IPS DF 4.7 (cell line): ENCODE measurements at regions not wholly inside any gene's neighbourhood (a gene's known extent, or its start where the extent isn't known, plus 50 kb on each side); places are given as distances from the start of the nearest gene placed in this dataset.

ENCODE experiments used
- DNase-seq: peaks from one replicate; pipeline ENCODE4 v3.0.0-alpha.2; 2013; ENCODE audit warnings: low spot score; ENCODE audit errors: extremely low read depth

DNA sequence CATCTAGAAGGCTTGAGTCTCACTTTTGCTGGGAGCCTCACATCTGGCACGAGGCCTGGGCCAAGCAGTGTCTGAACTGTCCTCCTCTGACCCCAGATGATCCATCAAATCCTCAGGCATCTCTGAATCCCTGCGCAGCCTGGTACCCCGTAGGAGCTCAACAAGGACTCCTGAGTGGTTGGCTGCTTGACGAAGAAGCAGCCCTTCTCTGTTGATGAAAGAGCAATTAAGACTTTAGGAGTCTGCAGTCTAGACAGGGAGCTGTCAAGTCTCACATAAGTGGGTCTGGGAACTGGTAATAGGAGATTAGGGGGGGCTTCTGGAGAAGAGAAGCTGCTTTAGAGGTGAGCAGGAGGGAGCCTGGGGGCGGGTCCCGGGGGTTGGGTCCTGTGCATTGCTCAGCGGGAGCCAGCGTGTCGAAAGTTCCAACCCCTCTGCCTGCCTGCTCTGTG lies 326.0 kb downstream of the RPS24 start:
- no peak for DNase-seq

- DNase-seq, result no peak
Observed at GRCh38 chr10:78360284-78360683, 326.6 kb downstream of the RPS24 start.

GRCh38 chr10:78361031-78361430 lies 327.4 kb downstream of the RPS24 start:
- no peak for DNase-seq

DNA sequence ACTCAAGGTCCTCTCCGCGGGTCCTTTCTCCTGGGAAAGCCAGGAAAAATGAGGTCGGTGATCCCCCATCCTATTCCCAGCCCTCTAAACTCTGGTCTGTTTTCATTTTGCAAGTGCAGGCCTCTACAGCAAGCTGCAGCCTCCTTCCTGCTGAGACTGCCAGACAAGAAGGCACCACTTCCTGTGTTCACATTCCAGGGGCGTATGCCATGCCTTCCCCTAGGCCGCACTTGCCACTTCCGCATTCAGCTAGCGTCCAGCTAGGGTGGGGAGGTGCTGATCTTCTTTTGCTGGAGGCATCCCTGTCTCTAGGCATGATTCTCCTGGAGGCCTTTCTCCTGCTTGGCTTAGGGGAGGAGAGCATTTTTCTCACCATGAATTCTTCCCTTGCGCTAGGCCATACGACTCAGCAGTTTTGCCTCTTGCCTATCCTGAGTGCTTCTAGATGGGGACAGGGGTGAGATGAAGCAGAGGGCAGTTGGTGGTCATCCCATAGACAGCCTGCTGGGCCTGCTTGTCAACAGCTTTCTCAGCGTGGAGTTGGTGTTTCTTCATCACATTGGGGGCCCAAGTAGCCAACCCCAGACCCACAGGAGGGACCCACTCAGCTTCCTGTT lies 328.9 kb downstream of the RPS24 start:
- DNase-seq, result no peak

GRCh38 chr10:78363190-78363589 lies 329.5 kb downstream of the RPS24 start:
- no peak for DNase-seq

GRCh38 chr10:78365694-78366093 lies 332.0 kb downstream of the RPS24 start:
- no peak for DNase-seq

GRCh38 chr10:78366663-78367411 lies 333.2 kb downstream of the RPS24 start:
- DNase-seq, result no peak

GRCh38 chr10:78367751-78368150 lies 334.1 kb downstream of the RPS24 start:
- DNase-seq, result no peak

GRCh38 chr10:78371136-78371535 lies 337.5 kb downstream of the RPS24 start:
- DNase-seq, result no peak

- no peak for DNase-seq
Observed at GRCh38 chr10:78372806-78373205, 339.1 kb downstream of the RPS24 start.

- DNase-seq, result no peak
Observed at GRCh38 chr10:78374331-78375028, 340.8 kb downstream of the RPS24 start.

DNA sequence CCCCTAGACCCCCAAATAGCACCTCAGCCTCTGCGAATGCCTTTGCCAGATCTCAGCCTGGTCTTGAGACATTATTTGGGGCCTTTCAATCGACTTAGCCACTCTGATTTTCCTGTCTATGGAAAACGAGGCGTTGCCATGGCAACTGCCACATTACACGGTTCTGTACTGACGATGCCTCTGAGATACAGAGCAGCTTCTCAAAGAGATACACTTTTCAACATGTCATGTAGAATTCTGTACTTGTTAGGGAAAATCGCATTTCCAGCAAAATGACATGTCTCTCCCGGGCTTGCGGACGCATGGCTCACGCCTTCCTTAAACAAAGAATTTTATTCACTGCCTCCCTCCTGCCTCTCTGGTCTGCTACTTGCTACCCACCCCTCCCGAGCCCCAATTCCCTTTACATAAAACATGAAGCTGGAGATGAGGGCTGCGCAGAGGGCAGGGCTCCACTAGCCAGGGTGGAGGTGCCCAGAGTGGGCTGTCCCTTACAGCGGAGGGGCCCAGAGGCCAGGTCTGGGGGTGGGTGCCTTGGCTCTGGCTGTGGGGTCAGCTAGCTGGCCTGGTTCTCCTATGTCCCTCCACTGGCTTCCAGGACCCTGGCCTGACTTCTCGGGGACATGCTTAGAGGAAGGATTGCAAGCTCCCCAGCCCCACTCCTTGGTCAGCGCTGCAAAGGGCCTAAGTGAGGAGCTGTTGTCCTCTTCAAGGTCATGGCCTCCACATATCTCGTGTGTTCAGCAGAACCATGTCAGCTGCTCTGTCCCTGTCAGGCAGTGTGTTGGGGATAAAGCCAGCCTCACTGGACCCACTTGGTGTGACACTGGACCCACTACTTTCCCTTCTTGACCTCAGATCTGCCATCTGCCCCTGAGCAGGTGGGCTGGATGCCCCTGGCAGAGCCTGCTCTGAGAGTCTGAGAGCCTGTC lies 342.5 kb downstream of the RPS24 start:
- DNase-seq, result no peak

- DNase-seq, result no peak
Observed at GRCh38 chr10:78377356-78377755, 343.7 kb downstream of the RPS24 start.

DNA sequence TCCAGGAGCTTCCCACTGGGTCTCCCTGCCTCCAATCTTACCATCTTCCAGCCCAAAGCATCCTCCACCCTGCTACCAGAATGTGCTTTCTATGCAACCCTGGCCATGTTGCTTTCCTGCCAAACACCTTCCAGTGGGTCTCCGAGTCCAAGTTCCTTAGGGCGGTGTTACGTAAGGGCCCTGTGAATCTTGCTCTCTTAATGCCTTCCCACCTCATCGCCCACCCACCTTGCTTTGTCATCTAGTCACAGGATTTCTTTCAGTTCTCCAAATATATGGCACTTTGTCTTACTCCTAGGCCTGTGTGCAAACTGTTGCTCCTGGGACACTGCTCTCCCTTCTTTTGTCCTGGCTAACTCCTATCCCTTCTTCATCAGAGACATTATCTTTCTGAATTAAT lies 344.5 kb downstream of the RPS24 start:
- no peak for DNase-seq

GRCh38 chr10:78381107-78381506 lies 347.4 kb downstream of the RPS24 start:
- no peak for DNase-seq

GRCh38 chr10:78382047-78382446 lies 348.4 kb downstream of the RPS24 start:
- no peak for DNase-seq

DNA sequence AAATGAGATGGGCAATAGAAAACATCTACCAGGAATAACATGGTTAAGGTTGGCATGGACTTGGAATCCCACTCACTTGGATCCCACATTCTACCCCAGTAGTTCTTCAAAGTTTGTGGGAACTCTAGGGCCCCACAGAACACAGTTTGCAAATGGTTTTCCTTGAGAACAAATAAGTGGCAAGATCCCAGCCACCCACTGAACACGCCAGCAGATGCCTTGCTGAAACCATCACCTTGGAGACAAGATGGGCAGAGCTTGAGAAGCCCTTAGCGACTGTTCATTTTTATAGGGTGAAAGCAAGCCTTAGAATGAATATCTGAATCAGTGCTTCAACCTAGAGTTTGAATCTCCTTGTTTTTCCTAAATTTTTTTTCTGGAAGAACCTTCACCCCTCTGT lies 349.1 kb downstream of the RPS24 start:
- no peak for DNase-seq

- no peak for DNase-seq
Observed at GRCh38 chr10:78383378-78384048, 349.9 kb downstream of the RPS24 start.

- no peak for DNase-seq
Observed at GRCh38 chr10:78384049-78384431, 350.4 kb downstream of the RPS24 start.

GRCh38 chr10:78385599-78385998 lies 351.9 kb downstream of the RPS24 start:
- no peak for DNase-seq

DNA sequence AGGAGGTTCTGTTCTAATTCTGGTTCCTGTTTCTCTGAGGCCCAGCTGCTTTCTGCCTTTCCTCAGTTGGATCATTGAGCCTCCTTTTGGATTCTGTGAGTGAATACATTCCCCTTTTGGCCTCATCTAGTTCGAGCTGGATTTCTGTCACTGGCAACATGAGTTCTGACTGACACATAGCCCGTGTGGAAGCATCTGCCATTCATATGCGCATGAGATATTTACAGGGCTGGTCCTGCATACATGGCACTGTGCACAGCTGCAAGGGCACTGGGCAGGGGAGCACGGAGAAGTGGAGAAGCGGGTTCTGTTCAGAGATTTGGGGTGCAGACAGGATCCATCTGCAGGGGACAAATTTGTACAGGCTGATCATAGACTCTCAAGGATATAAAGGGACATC lies 352.8 kb downstream of the RPS24 start:
- no peak for DNase-seq
